CD14-positive monocyte (primary cell): ENCODE measurements at regions not wholly inside any gene's neighbourhood (a gene's known extent, or its start where the extent isn't known, plus 50 kb on each side); places are given as distances from the start of the nearest gene placed in this dataset.
"Not testable (repeated sequence)": the region's sequence is repeated elsewhere in the genome, so short reads cannot be mapped to it uniquely, and the experiment has no call there.

Experiments used
- DNase-seq, 3 donors: peaks; one replicate each; pipeline ENCODE4 v3.0.0-alpha.2; 2011 to 2022
- H2AFZ ChIP-seq: 2 replicates; pipeline ENCODE4 v1.6.0; 2012; ENCODE audit warnings: mild to moderate bottlenecking, low read depth, low read length, inconsistent platforms; ENCODE audit not compliant: insufficient read depth, poor library complexity, severe bottlenecking
- H3K27ac ChIP-seq, 2 donors: 1 replicate in 1 of 2; 2 replicates in 1 of 2; pipeline ENCODE4 v1.5.1; 2012 to 2013; ENCODE audit warnings: low read length in 2 of 2, control low read depth in 1 of 2, inconsistent platforms in 1 of 2, low read depth in 1 of 2, mild to moderate bottlenecking in 1 of 2
- H3K27me3 ChIP-seq, 2 donors: one replicate each; pipeline versions ENCODE4 v1.6.0 to v1.6.1; 2011 to 2013; ENCODE audit warnings: low read length in 2 of 2; ENCODE audit not compliant: control insufficient read depth in 2 of 2, insufficient read depth in 2 of 2
- H3K36me3 ChIP-seq, 2 donors: replicated peaks in 1 of 2; 1 replicate in 1 of 2; 2 replicates in 1 of 2; pipeline versions ENCODE4 v1.5.1 to v1.6.1; 2012 to 2013; ENCODE audit warnings: low read length in 2 of 2, control low read depth in 1 of 2, inconsistent platforms in 1 of 2, mild to moderate bottlenecking in 1 of 2; ENCODE audit not compliant: insufficient read depth in 2 of 2, control insufficient read depth in 1 of 2
- H3K4me1 ChIP-seq, 2 donors: 1 replicate in 1 of 2; 2 replicates in 1 of 2; pipeline versions ENCODE4 v1.5.1 to v1.6.1; 2012 to 2013; ENCODE audit warnings: low read length in 2 of 2, control low read depth in 1 of 2, inconsistent platforms in 1 of 2, mild to moderate bottlenecking in 1 of 2, moderate library complexity in 1 of 2; ENCODE audit not compliant: insufficient read depth in 2 of 2, control insufficient read depth in 1 of 2
- H3K4me2 ChIP-seq: replicated peaks from 2 replicates; pipeline ENCODE3; 2012; ENCODE audit warnings: low read length, moderate library complexity, mild to moderate bottlenecking; ENCODE audit not compliant: poor library complexity, severe bottlenecking; ENCODE audit errors: extremely low read depth
- H3K4me3 ChIP-seq, 3 experiments: fragments of 200-600 bp in 1 of 3; sonication (generic) in 1 of 3; replicated peaks in 1 of 3; 1 replicate in 2 of 3; 2 replicates in 1 of 3; pipeline ENCODE4 v1.5.1; 2011 to 2013; ENCODE audit warnings: low read length in 3 of 3, mild to moderate bottlenecking in 3 of 3, control low read depth in 2 of 3, low read depth in 2 of 3, inconsistent platforms in 1 of 3, moderate library complexity in 1 of 3
- H3K79me2 ChIP-seq: 2 replicates; pipeline ENCODE4 v1.6.0; 2012; ENCODE audit warnings: mild to moderate bottlenecking, control low read depth, inconsistent platforms, low read length, moderate library complexity; ENCODE audit not compliant: insufficient read depth
- H3K9ac ChIP-seq: 2 replicates; pipeline ENCODE4 v1.6.0; 2017; ENCODE audit warnings: low read length, mild to moderate bottlenecking; ENCODE audit not compliant: insufficient read depth, poor library complexity, severe bottlenecking
- H3K9me3 ChIP-seq, 2 donors: replicated peaks in 1 of 2; 1 replicate in 1 of 2; 2 replicates in 1 of 2; pipeline versions ENCODE4 v1.5.1 to v1.6.1; 2012 to 2013; ENCODE audit warnings: low read length in 2 of 2, control low read depth in 1 of 2; ENCODE audit not compliant: control insufficient read depth in 1 of 2, insufficient read depth in 1 of 2
- H4K20me1 ChIP-seq: 2 replicates; pipeline ENCODE4 v1.6.0; 2012; ENCODE audit warnings: mild to moderate bottlenecking, low read length, control low read depth, moderate library complexity; ENCODE audit not compliant: insufficient read depth
- H3K27ac Mint-ChIP-seq, 7 donors: one replicate each; pipeline ENCODE4 v1.8.0; 2020; ENCODE audit warnings: mild to moderate bottlenecking in 7 of 7, mixed read lengths in 7 of 7, moderate library complexity in 6 of 7, inconsistent platforms in 2 of 7
- H3K27me3 Mint-ChIP-seq, 3 donors: one replicate each; pipeline ENCODE4 v1.8.0; 2021 to 2022; ENCODE audit warnings: low read depth in 3 of 3, mild to moderate bottlenecking in 3 of 3, mixed read lengths in 3 of 3, moderate library complexity in 3 of 3, inconsistent platforms in 1 of 3
- H3K36me3 Mint-ChIP-seq, 2 donors: one replicate each; pipeline ENCODE4 v1.8.0; 2020; ENCODE audit warnings: mixed read lengths in 2 of 2, inconsistent platforms in 1 of 2, mild to moderate bottlenecking in 1 of 2
- H3K4me1 Mint-ChIP-seq: one replicate; pipeline ENCODE4 v1.8.0; 2020; ENCODE audit warnings: mild to moderate bottlenecking, mixed read lengths
- H3K4me3 Mint-ChIP-seq, 2 donors: one replicate each; pipeline ENCODE4 v1.8.0; 2020; ENCODE audit warnings: mild to moderate bottlenecking in 2 of 2, mixed read lengths in 2 of 2, moderate library complexity in 1 of 2
- H3K9me3 Mint-ChIP-seq, 7 donors: one replicate each; pipeline ENCODE4 v1.8.0; 2020 to 2022; ENCODE audit warnings: mixed read lengths in 7 of 7, mild to moderate bottlenecking in 6 of 7, moderate library complexity in 6 of 7, inconsistent platforms in 2 of 7
- CTCF ChIP-seq: fragments of 200-600 bp; IDR thresholded peaks from one replicate; pipeline ENCODE4 v1.8.0; 2022; ENCODE audit warnings: antibody characterized with exemption, mild to moderate bottlenecking
- WGBS: methylation state at CpG from one replicate; pipeline ENCODE4 v1.1.5; 2013; ENCODE audit warnings: missing lambda C conversion rate; ENCODE audit not compliant: insufficient coverage; 5-methylcytosine and 5-hydroxymethylcytosine counted together
- intact Hi-C, 2 donors: fragments of 100-400 bp; cut with micrococcal nuclease; formaldehyde crosslinking; loops; one replicate each; pipeline versions ENCODE4 v1.15.0 to v1.15.1; 2023

GRCh38 chr2:15695582-15696330 lies 104.1 kb downstream of the DDX1 start:
- intact Hi-C loops: no loop called here
- no peak overlapping the region for H3K27ac Mint-ChIP-seq
- Histone ChIP-seq H3K79me2 (no peaks in the 10 kb centered on the region), H3K27me3 (no peaks in the 10 kb centered on the region), H3K4me2 (no peak overlapping the region), H3K4me3 (no peak overlapping the region), H3K4me1 (no peaks in the 10 kb centered on the region), H3K36me3 (no peaks in the 10 kb centered on the region), H3K9me3 (no peaks in the 10 kb centered on the region), H2AFZ (no peak overlapping the region), H3K9ac (no peak overlapping the region), H4K20me1 (no peaks in the 10 kb centered on the region), H3K27ac (no peak overlapping the region)
- no peaks in the 10 kb centered on the region for H3K4me1 Mint-ChIP-seq
- no peaks in the 10 kb centered on the region for H3K36me3 Mint-ChIP-seq
- no peak for DNase-seq
- peaks cover 0 to 4% (median 0%) of the 10 kb centered on the region in 3 donors for H3K27me3 Mint-ChIP-seq
- no peak overlapping the region for H3K4me3 Mint-ChIP-seq
- TF ChIP-seq CTCF: no peak
- peaks cover 0 to 7% (median 0%) of the 10 kb centered on the region in 7 donors for H3K9me3 Mint-ChIP-seq
- WGBS: no CpG with 5 or more reads among the region's 9 CpGs

- intact Hi-C loops, H3K4me3 Mint-ChIP-seq, H3K27me3 Mint-ChIP-seq, H3K27me3 ChIP-seq, H3K4me1 ChIP-seq, H3K9ac ChIP-seq, H3K36me3 ChIP-seq, DNase-seq, H4K20me1 ChIP-seq, H3K9me3 ChIP-seq, H3K4me1 Mint-ChIP-seq, H3K27ac Mint-ChIP-seq, H3K9me3 Mint-ChIP-seq, H3K4me3 ChIP-seq, H3K4me2 ChIP-seq, H3K36me3 Mint-ChIP-seq, H2AFZ ChIP-seq, H3K79me2 ChIP-seq, H3K27ac ChIP-seq: not testable (repeated sequence)
- WGBS: 76% methylated on average over 23 of the region's 32 CpGs
Observed at GRCh38 chr2:15696606-15697170, 105.0 kb downstream of the DDX1 start.
